Ishikawa (cell line): ENCODE measurements at regions not wholly inside any gene's neighbourhood (a gene's known extent, or its start where the extent isn't known, plus 50 kb on each side); places are given as distances from the start of the nearest gene placed in this dataset.

Experiments
- EP300 ChIP-seq: IDR thresholded peaks from 2 replicates; pipeline ENCODE4 v1.6.1; 2012; ENCODE audit warnings: borderline replicate concordance
- FOXM1 ChIP-seq: IDR thresholded peaks from 2 replicates; pipeline ENCODE4 v1.6.1; 2012; ENCODE audit warnings: low read depth, borderline replicate concordance
- RAD21 ChIP-seq: IDR thresholded peaks from 2 replicates; pipeline ENCODE4 v1.6.1; 2012; ENCODE audit warnings: low read depth
- TCF12 ChIP-seq: IDR thresholded peaks from 2 replicates; pipeline ENCODE4 v1.6.1; 2012; ENCODE audit warnings: low read depth

DNA sequence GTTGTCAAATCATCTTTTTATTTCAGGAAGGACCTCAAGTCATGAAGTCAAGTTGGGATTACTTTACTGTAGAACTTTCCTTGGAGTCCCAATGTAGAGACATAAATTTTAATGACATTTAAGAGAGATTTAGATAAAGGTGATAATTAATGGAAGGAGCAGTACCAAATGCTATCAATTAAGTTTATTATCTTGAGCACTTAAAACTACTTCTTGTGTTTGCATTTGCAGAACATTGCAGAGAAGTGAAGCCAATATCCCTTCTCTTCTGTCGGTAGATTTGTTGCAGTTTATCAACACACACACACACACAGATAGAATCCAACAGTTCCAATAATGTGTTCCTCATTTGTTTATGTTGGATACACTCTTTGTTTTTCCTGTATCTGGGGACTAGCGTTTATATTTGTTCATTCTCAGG lies 570.7 kb downstream of the EPHA4 start:
- TF ChIP-seq EP300 (no peak), FOXM1 (no peak), TCF12 (no peak), RAD21 (no peak)
